GM18858 (cell line): ENCODE measurements at regions not wholly inside any gene's neighbourhood (a gene's known extent, or its start where the extent isn't known, plus 50 kb on each side); places are given as distances from the start of the nearest gene placed in this dataset.

Source experiments
- ATAC-seq: cut with Tn5 transposase; IDR thresholded peaks from one replicate; pipeline ENCODE4 v1.9.1; 2021; ENCODE audit not compliant: unreplicated experiment

- ATAC-seq = no peak
These were observed 160.0 kb downstream of the TANC2 start for GRCh38 chr17:63125987-63126386.

GRCh38 chr17:63126607-63127006, 160.6 kb downstream of the TANC2 start:
- ATAC-seq = no peak

- ATAC-seq = no peak
These were observed 166.4 kb downstream of the TANC2 start for GRCh38 chr17:63132459-63132911.

- ATAC-seq = no peak
These were observed 167.5 kb downstream of the TANC2 start for GRCh38 chr17:63133491-63133890.

- no peak for ATAC-seq
These were observed 168.8 kb downstream of the TANC2 start for GRCh38 chr17:63134867-63135266.

- ATAC-seq = no peak
These were observed 170.5 kb downstream of the TANC2 start for GRCh38 chr17:63136369-63137012.

- no peak for ATAC-seq
These were observed 171.1 kb downstream of the TANC2 start for GRCh38 chr17:63137163-63137562.

- no peak for ATAC-seq
These were observed 172.7 kb downstream of the TANC2 start for GRCh38 chr17:63138713-63139112.

- ATAC-seq = no peak
These were observed 173.3 kb downstream of the TANC2 start for GRCh38 chr17:63139356-63139755.

GRCh38 chr17:63140255-63140654, 174.2 kb downstream of the TANC2 start:
- ATAC-seq = no peak

- no peak for ATAC-seq
These were observed 176.8 kb downstream of the TANC2 start for GRCh38 chr17:63142836-63143235.

- ATAC-seq = no peak
These were observed 184.5 kb downstream of the TANC2 start for GRCh38 chr17:63150490-63150889.

GRCh38 chr17:63150994-63151464, 185.0 kb downstream of the TANC2 start:
- ATAC-seq = no peak

- ATAC-seq = no peak
These were observed 186.0 kb downstream of the TANC2 start for GRCh38 chr17:63151941-63152523.

- ATAC-seq = no peak
These were observed 187.5 kb downstream of the TANC2 start for GRCh38 chr17:63153488-63153887.

GRCh38 chr17:63154586-63155244, 188.7 kb downstream of the TANC2 start:
- no peak for ATAC-seq

GRCh38 chr17:63156986-63157385, 191.0 kb downstream of the TANC2 start:
- ATAC-seq = no peak

GRCh38 chr17:63162406-63163157, 196.5 kb downstream of the TANC2 start:
- ATAC-seq = no peak

GRCh38 chr17:63163158-63163520, 197.1 kb downstream of the TANC2 start:
- ATAC-seq = no peak

GRCh38 chr17:63165400-63165799, 199.4 kb downstream of the TANC2 start:
- ATAC-seq = no peak

GRCh38 chr17:63170795-63171194, 204.8 kb downstream of the TANC2 start:
- no peak for ATAC-seq
